Endothelial cell of umbilical vein (primary cell): ENCODE measurements at regions not wholly inside any gene's neighbourhood (a gene's known extent, or its start where the extent isn't known, plus 50 kb on each side); places are given as distances from the start of the nearest gene placed in this dataset.

Experiments used
- BruUV-seq: library from RNA; stranded (reverse); fragments of 400-500 nt; replicated peaks from 2 replicates; lab custom pipeline; 2021; lab: Mats Ljungman, UMichigan
- CTCF ChIA-PET: fragments of 300-600, 350-600 bp; sonication (Branson Sonifier 250); formaldehyde crosslinking; loops from one replicate; lab custom pipeline; 2021; ENCODE audit warnings: antibody characterized with exemption, inconsistent platforms; lab: Charles Lee
- POLR2A ChIA-PET: fragments of 300-600, 350-600 bp; sonication (Branson Sonifier 250); formaldehyde crosslinking; loops from one replicate; lab custom pipeline; 2021; ENCODE audit warnings: antibody characterized with exemption, inconsistent platforms; lab: Charles Lee
- DNase-seq: peaks from one replicate; pipeline ENCODE4 v3.0.0-alpha.2; 2011; ENCODE audit warnings: low read depth, low spot score
- FAIRE-seq: peaks from 2 replicates; lab custom pipeline; 2011; peaks lifted over from hg19 to GRCh38; lab: Jason Lieb, UNC
- H2AFZ ChIP-seq: 2 replicates; pipeline ENCODE4 v1.6.0; 2012; ENCODE audit warnings: low read depth, low read length, control low read depth, inconsistent platforms
- H3K27ac ChIP-seq: 2 replicates; pipeline ENCODE4 v1.5.1; 2011; ENCODE audit warnings: low read depth, mild to moderate bottlenecking, control low read depth, low read length, moderate library complexity; ENCODE audit not compliant: insufficient read depth
- H3K27me3 ChIP-seq, 2 experiments: 2 replicates each; pipeline versions ENCODE4 v1.6.0 to v1.6.1; 2011; ENCODE audit warnings: low read length in 2 of 2, mixed read lengths in 1 of 2; ENCODE audit not compliant: control insufficient read depth in 2 of 2, insufficient read depth in 2 of 2
- H3K36me3 ChIP-seq, 2 experiments: 2 replicates in 1 of 2; 3 replicates in 1 of 2; pipeline ENCODE4 v1.5.1; 2011; ENCODE audit warnings: low read length in 2 of 2, mild to moderate bottlenecking in 1 of 2, moderate library complexity in 1 of 2; ENCODE audit not compliant: control insufficient read depth in 2 of 2, insufficient read depth in 2 of 2; ENCODE audit errors: extremely low read depth in 1 of 2
- H3K4me1 ChIP-seq: 3 replicates; pipeline ENCODE4 v1.5.1; 2011; ENCODE audit warnings: mild to moderate bottlenecking, low read length; ENCODE audit not compliant: control insufficient read depth, insufficient read depth; ENCODE audit errors: extremely low read depth
- H3K4me2 ChIP-seq: 2 replicates; pipeline ENCODE4 v1.6.1; 2011; ENCODE audit warnings: low read length, control low read depth, mixed read lengths; ENCODE audit not compliant: insufficient read depth
- H3K4me3 ChIP-seq, 3 experiments: fragments of 200-600 bp in 1 of 3; sonication (generic), shearing (Covaris generic) in 1 of 3; replicated peaks in 1 of 3; 2 replicates each; pipeline ENCODE4 v1.5.1; 2011 to 2016; ENCODE audit warnings: control low read depth in 3 of 3, low read length in 3 of 3, mild to moderate bottlenecking in 2 of 3, inconsistent platforms in 1 of 3, low read depth in 1 of 3, moderate library complexity in 1 of 3; ENCODE audit not compliant: insufficient read depth in 1 of 3
- H3K79me2 ChIP-seq: 2 replicates; pipeline ENCODE4 v1.6.0; 2012; ENCODE audit warnings: low read length, inconsistent platforms; ENCODE audit not compliant: control insufficient read depth, insufficient read depth
- H3K9ac ChIP-seq: replicated peaks from 2 replicates; pipeline ENCODE3; 2011; ENCODE audit warnings: low read length, control low read depth; ENCODE audit not compliant: insufficient read depth; ENCODE audit errors: extremely low read depth
- H3K9me1 ChIP-seq: replicated peaks from 3 replicates; pipeline ENCODE4 v1.6.0; 2011; ENCODE audit warnings: mild to moderate bottlenecking, low read length; ENCODE audit not compliant: control insufficient read depth, insufficient read depth; ENCODE audit errors: extremely low read depth
- H3K9me3 ChIP-seq: replicated peaks from 2 replicates; pipeline ENCODE4 v1.5.1; 2012; ENCODE audit warnings: low read length, inconsistent platforms; ENCODE audit not compliant: control insufficient read depth, insufficient read depth
- H4K20me1 ChIP-seq: replicated peaks from 2 replicates; pipeline ENCODE3; 2011; ENCODE audit warnings: mild to moderate bottlenecking, low read length; ENCODE audit not compliant: control insufficient read depth, insufficient read depth; ENCODE audit errors: extremely low read depth
- CTCF ChIP-seq, 2 donors: IDR thresholded peaks; 1 replicate in 1 of 2; 2 replicates in 1 of 2; pipeline ENCODE4 v1.5.1; 2011; ENCODE audit warnings: low read length in 2 of 2, mild to moderate bottlenecking in 2 of 2, moderate library complexity in 2 of 2, control low read depth in 1 of 2, inconsistent platforms in 1 of 2, low read depth in 1 of 2; ENCODE audit not compliant: insufficient read depth in 1 of 2; ENCODE audit errors: extremely low read depth in 1 of 2
- EZH2 ChIP-seq: IDR thresholded peaks from 2 replicates; pipeline ENCODE4 v1.6.1; 2012; ENCODE audit warnings: borderline replicate concordance, low read depth, mild to moderate bottlenecking, moderate library complexity, low read length, inconsistent platforms; ENCODE audit not compliant: severe bottlenecking
- FOS ChIP-seq: IDR thresholded peaks from 2 replicates; pipeline ENCODE4 v1.6.1; 2011; ENCODE audit warnings: mild to moderate bottlenecking, low read length, moderate library complexity, borderline replicate concordance; ENCODE audit not compliant: insufficient read depth
- GATA2 ChIP-seq: IDR thresholded peaks from 2 replicates; pipeline ENCODE4 v1.7.0; 2011; ENCODE audit warnings: low read depth, mild to moderate bottlenecking, moderate library complexity, mixed read lengths, low read length; ENCODE audit not compliant: insufficient read length, insufficient read depth
- JUN ChIP-seq: IDR thresholded peaks from 2 replicates; pipeline ENCODE4 v1.6.1; 2011; ENCODE audit warnings: borderline replicate concordance, low read depth; ENCODE audit not compliant: insufficient read length, insufficient read depth
- MYC ChIP-seq: IDR thresholded peaks from one replicate; pipeline ENCODE4 v1.6.1; 2011; ENCODE audit warnings: mild to moderate bottlenecking, low read depth, low read length
- POLR2A ChIP-seq: IDR thresholded peaks from 2 replicates; pipeline ENCODE4 v1.6.1; 2012; ENCODE audit warnings: low read depth, mild to moderate bottlenecking, control low read depth, low read length
- POLR2AphosphoS5 ChIP-seq: IDR thresholded peaks from 2 replicates; pipeline ENCODE4 v1.6.1; 2012; ENCODE audit warnings: low read depth, mild to moderate bottlenecking, control low read depth, low read length, moderate library complexity; ENCODE audit not compliant: insufficient read depth
- dilution Hi-C: fragments of 300-500 bp; cut with MboI; formaldehyde crosslinking; loops from one replicate; pipeline ENCODE4 v1.15.0; 2019; ENCODE audit warnings: low sequenced_read_pairs; ENCODE audit not compliant: extremely low pct_ligation_motif_present
- intact Hi-C: fragments of 100-400 bp; cut with micrococcal nuclease; formaldehyde crosslinking; loops from one replicate; pipeline ENCODE4 v1.10.0; 2022
- TF ChIP-seq, protein P1 (sequence below): IDR thresholded peaks from 2 replicates; pipeline ENCODE4 v1.6.1; 2011; ENCODE audit not compliant: insufficient read depth, insufficient read length

DNA sequence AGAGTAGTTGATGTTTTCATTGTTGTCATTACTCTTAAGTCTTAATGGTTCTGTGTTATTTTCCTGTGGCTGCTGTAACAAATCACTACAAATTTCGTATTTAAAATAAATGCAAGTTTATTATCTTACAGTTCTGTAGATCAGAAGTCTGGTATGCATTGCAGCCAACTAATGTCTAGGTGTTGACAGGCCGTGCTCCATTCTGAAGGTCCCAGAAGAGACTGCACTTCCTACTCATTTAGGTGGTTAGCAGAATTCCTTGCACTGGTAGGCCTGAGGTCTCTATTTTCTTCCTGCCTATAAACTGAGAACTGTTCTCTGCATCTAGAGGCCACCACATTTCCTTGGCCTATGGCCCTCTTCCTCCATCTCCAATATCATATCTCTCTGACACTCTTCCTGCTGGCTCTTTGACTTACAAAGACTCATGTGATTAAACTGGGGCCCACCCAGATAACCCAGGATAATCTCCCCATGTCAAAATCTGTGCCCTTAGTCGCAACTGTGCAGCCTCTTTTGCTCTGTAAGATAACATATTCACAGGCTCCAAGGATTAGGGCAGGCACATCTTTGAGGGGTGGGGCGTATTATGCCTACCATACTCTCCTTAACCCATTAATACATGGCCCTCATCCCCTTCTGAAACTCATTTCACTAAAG lies 468.4 kb downstream of the FOXO1 start:
- Histone ChIP-seq H3K4me3 (no peak overlapping the region), H3K27ac (no peak overlapping the region), H3K4me1 (peaks cover 23% of the 10 kb centered on the region), H3K4me2 (no peak overlapping the region), H3K9me3 (no peaks in the 10 kb centered on the region), H3K36me3 (no peaks in the 10 kb centered on the region), H4K20me1 (no peaks in the 10 kb centered on the region), H3K9ac (no peak overlapping the region), H3K79me2 (no peaks in the 10 kb centered on the region), H3K9me1 (no peaks in the 10 kb centered on the region), H2AFZ (no peak overlapping the region), H3K27me3 (no peaks in the 10 kb centered on the region)
- intact Hi-C loops (no loop called here), dilution Hi-C loops (no loop called here)
- no TSS peak for BruUV-seq
- no peak for FAIRE-seq
- ChIA-PET POLR2A (no interaction called here), CTCF (no interaction called here)
- TF ChIP-seq GATA2 (no peak), CTCF (IDR thresholded peaks at IDR 0.05; ENCODE audit: extremely low read depth in 1 of 2, insufficient read depth in 1 of 2, low read depth in 1 of 2, low read length in 2 of 2) (no peak), JUN (no peak), POLR2A (no peak), MYC (no peak), EZH2 (no peak), FOS (no peak), POLR2AphosphoS5 (no peak)
- TF ChIP-seq, protein P1, sequence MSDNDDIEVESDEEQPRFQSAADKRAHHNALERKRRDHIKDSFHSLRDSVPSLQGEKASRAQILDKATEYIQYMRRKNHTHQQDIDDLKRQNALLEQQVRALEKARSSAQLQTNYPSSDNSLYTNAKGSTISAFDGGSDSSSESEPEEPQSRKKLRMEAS, result no peak
- DNase-seq, result no peak
